ENCODE measurements at regions not wholly inside any gene's neighbourhood (a gene's known extent, or its start where the extent isn't known, plus 50 kb on each side); places are given as distances from the start of the nearest gene placed in this dataset.

DNA sequence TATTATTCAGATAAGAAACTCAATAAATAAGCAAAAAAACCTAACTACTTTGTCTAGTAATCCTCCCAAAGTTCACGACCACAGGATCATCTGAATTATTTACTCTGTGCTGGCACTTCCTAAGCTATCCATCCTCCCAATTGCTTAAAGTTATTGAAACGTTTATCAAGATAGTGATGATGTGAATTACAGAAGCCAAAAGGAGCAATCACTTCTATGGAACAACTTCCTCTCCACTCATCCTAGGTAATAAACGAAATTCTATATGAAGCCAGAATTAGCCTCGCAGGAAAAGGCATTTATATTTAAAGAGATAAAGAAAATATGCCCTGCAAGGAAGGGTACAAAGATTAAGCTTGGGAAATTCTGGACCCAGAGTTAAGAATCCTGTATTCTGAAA, 475.4 kb downstream of the NLGN4X start:
- peaks cover 13% of the 10 kb centered on the region for H3K9me3 Mint-ChIP-seq (ENCODE audit: low read depth, unreplicated experiment)
- CTCF ChIA-PET, result no interaction called here
- BruUV-seq (replicated peaks), result no TSS peak
- H3K27ac Mint-ChIP-seq (ENCODE audit: unreplicated experiment), result no peak overlapping the region
- no peaks in the 10 kb centered on the region for H3K36me3 Mint-ChIP-seq (ENCODE audit: insufficient read depth, unreplicated experiment)
- no peak overlapping the region for H3K4me3 Mint-ChIP-seq (ENCODE audit: low read depth, unreplicated experiment)
- no peaks in the 10 kb centered on the region for H3K4me1 Mint-ChIP-seq (ENCODE audit: low read depth, unreplicated experiment)
- no peak for DNase-seq
- TF ChIP-seq, protein P1, sequence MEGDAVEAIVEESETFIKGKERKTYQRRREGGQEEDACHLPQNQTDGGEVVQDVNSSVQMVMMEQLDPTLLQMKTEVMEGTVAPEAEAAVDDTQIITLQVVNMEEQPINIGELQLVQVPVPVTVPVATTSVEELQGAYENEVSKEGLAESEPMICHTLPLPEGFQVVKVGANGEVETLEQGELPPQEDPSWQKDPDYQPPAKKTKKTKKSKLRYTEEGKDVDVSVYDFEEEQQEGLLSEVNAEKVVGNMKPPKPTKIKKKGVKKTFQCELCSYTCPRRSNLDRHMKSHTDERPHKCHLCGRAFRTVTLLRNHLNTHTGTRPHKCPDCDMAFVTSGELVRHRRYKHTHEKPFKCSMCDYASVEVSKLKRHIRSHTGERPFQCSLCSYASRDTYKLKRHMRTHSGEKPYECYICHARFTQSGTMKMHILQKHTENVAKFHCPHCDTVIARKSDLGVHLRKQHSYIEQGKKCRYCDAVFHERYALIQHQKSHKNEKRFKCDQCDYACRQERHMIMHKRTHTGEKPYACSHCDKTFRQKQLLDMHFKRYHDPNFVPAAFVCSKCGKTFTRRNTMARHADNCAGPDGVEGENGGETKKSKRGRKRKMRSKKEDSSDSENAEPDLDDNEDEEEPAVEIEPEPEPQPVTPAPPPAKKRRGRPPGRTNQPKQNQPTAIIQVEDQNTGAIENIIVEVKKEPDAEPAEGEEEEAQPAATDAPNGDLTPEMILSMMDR (IDR thresholded peaks at IDR 0.05; ENCODE audit: unreplicated experiment), result no peak
- intact Hi-C loops (cut with micrococcal nuclease; ENCODE audit: unreplicated experiment), result no loop called here
- no peaks in the 10 kb centered on the region for H3K27me3 Mint-ChIP-seq (ENCODE audit: unreplicated experiment)

DNA sequence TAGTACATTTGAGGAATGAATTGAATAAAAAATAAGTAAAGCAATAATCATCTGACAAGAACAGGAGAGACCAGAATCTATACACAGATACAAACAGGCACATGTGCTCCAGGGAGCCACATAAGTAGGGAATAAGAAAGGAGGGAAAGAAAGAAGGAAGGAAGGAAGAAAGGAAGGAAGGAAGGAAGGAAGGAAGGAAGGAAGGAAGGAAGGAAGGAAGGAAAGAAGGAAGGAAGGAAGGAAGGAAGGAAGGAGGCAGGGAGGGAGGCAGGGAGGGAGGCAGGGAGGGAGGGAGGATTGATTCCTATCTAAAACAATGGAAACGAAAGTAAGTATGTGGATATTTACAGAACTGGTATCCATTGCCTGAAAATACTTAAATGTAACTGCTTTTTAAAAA, 475.8 kb downstream of the NLGN4X start:
- H3K27ac Mint-ChIP-seq (ENCODE audit: unreplicated experiment), result no peak overlapping the region
- CTCF ChIA-PET, result no interaction called here
- H3K27me3 Mint-ChIP-seq (ENCODE audit: unreplicated experiment), result no peaks in the 10 kb centered on the region
- H3K36me3 Mint-ChIP-seq (ENCODE audit: insufficient read depth, unreplicated experiment), result no peaks in the 10 kb centered on the region
- no peaks in the 10 kb centered on the region for H3K4me1 Mint-ChIP-seq (ENCODE audit: low read depth, unreplicated experiment)
- TF ChIP-seq, protein P1 (IDR thresholded peaks at IDR 0.05; ENCODE audit: unreplicated experiment), result no peak
- no TSS peak for BruUV-seq (replicated peaks)
- intact Hi-C loops (cut with micrococcal nuclease; ENCODE audit: unreplicated experiment), result no loop called here
- DNase-seq, result no peak
- H3K4me3 Mint-ChIP-seq (ENCODE audit: low read depth, unreplicated experiment), result no peak overlapping the region
- H3K9me3 Mint-ChIP-seq (ENCODE audit: low read depth, unreplicated experiment), result peaks cover 12% of the 10 kb centered on the region

DNA sequence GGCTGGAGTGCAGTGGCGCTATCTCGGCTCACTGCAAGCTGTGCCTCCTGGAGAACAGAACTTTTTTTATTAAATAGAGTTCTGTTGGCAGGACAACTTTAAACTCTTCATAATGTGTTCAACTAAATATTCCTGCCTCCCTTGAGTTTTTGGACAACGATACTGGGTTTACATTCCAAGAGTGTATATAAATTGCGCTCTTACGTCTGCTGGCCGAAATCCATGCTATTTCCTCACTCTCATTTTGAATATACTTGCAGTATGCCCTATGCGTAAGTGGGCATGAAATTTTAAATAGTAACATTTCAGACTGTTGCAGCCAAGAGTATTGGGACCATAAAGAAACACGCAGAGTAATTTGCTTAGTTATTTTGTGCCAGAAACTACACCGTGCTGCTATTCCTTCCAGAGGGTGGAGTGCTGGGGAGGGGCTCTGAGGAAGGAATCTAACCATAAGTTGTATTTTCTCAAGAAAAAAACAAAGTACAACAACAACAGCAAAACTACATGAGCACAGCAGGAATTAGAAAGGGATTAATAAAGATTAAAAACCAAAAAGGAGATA, 480.0 kb downstream of the NLGN4X start:
- Mint-ChIP-seq H3K9me3 (ENCODE audit: low read depth, unreplicated experiment) (peaks cover 16% of the 10 kb centered on the region), H3K4me3 (ENCODE audit: low read depth, unreplicated experiment) (no peak overlapping the region), H3K4me1 (ENCODE audit: low read depth, unreplicated experiment) (no peaks in the 10 kb centered on the region), H3K27me3 (ENCODE audit: unreplicated experiment) (no peaks in the 10 kb centered on the region), H3K36me3 (ENCODE audit: insufficient read depth, unreplicated experiment) (no peaks in the 10 kb centered on the region), H3K27ac (ENCODE audit: unreplicated experiment) (no peak overlapping the region)
- intact Hi-C loops (cut with micrococcal nuclease; ENCODE audit: unreplicated experiment), result no loop called here
- CTCF ChIA-PET, result no interaction called here
- no peak for DNase-seq
- TF ChIP-seq, protein P1 (IDR thresholded peaks at IDR 0.05; ENCODE audit: unreplicated experiment), result no peak
- BruUV-seq (replicated peaks), result no TSS peak

DNA sequence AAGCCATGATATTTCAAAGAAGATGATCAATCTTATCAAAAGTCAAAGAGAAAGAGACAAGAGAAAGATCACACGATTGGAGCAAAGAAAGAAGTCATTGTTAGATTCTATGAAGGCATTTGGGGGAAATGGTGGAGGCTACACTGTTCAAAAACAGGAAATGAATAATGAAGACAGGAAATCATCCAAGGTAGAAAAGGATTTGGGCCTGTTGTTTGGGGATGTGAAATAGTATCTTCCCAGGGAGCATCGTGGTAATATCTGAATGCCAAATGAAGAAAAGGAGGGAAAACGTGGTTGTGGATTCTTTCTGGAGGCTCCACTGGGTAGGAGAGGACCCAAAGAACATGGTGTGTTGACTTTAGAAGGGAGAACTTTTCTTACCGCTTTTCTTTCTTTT, 482.4 kb downstream of the NLGN4X start:
- peaks cover 16% of the 10 kb centered on the region for H3K9me3 Mint-ChIP-seq (ENCODE audit: low read depth, unreplicated experiment)
- H3K36me3 Mint-ChIP-seq (ENCODE audit: insufficient read depth, unreplicated experiment), result no peaks in the 10 kb centered on the region
- CTCF ChIA-PET, result no interaction called here
- intact Hi-C loops (cut with micrococcal nuclease; ENCODE audit: unreplicated experiment), result no loop called here
- no peaks in the 10 kb centered on the region for H3K27me3 Mint-ChIP-seq (ENCODE audit: unreplicated experiment)
- H3K4me1 Mint-ChIP-seq (ENCODE audit: low read depth, unreplicated experiment), result no peaks in the 10 kb centered on the region
- H3K4me3 Mint-ChIP-seq (ENCODE audit: low read depth, unreplicated experiment), result no peak overlapping the region
- no TSS peak for BruUV-seq (replicated peaks)
- no peak for DNase-seq
- TF ChIP-seq, protein P1 (IDR thresholded peaks at IDR 0.05; ENCODE audit: unreplicated experiment), result no peak
- no peak overlapping the region for H3K27ac Mint-ChIP-seq (ENCODE audit: unreplicated experiment)

Data from Calu3 (cell line).